ENCODE measurements at regions not wholly inside any gene's neighbourhood (a gene's known extent, or its start where the extent isn't known, plus 50 kb on each side); places are given as distances from the start of the nearest gene placed in this dataset.
A peak's percentile ranks its signal among the peaks of the same experiment; 100 is the strongest.

DNA sequence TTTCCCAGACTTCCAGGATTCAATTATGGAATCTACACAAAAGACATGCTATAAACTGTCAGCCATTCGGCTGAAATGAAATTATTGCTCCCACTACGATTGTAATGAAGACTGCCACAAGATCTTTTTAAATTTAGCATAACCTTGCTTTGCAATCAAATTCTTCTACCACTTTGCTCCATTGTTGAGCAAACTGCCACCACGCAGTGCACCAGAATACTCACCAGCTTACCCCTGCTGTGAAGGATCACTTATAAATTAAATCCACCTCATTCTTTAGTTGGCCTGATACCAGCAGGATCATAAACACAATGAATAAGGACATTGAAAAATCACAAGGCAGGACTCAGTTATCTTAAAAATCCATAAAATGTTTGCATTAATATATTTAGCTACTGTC lies 116.4 kb upstream of the PRNP start:
- Histone ChIP-seq H3K9ac (replicated peaks in 1 of 4; ENCODE audit: extremely low read depth in 1 of 4, low read depth in 3 of 4, low read length in 3 of 4) (no peak overlapping the region), H3K36me3 (ENCODE audit: control insufficient read depth in 2 of 4, insufficient read depth in 4 of 4, low read length in 3 of 4) (no peaks in the 10 kb centered on the region; a peak in 1 of 8 replicates), H3K4ac (replicated peaks; ENCODE audit: insufficient read length, low read depth, low read length) (no peak overlapping the region), H4K20me1 (replicated peaks in 1 of 2; ENCODE audit: control insufficient read depth in 1 of 2, insufficient read depth in 2 of 2, low read length in 2 of 2) (no peaks in the 10 kb centered on the region), H2BK15ac (ENCODE audit: low read length) (no peak overlapping the region), H3K79me2 (ENCODE audit: control insufficient read depth in 1 of 2, insufficient read depth in 2 of 2, low read length in 2 of 2) (no peaks in the 10 kb centered on the region), H3K56ac (replicated peaks; ENCODE audit: insufficient read length, low read depth, low read length) (no peak overlapping the region), H2BK5ac (ENCODE audit: low read depth, low read length) (no peak overlapping the region), H4K91ac (replicated peaks; ENCODE audit: insufficient read length, low read length) (no peak overlapping the region), H3K9me3 (ENCODE audit: insufficient read depth in 2 of 2, low read depth in 1 of 2, low read length in 1 of 2) (peaks cover 0 to 7% of the 10 kb centered on the region in 2 experiments; a peak in 2 of 4 replicates), H2AK5ac (ENCODE audit: low read depth, low read length) (no peak overlapping the region), H2BK120ac (replicated peaks; ENCODE audit: low read depth, low read length) (no peak overlapping the region), H3K4me2 (ENCODE audit: insufficient read depth in 1 of 2, low read depth in 2 of 2, low read length in 2 of 2) (no peak overlapping the region), H4K5ac (ENCODE audit: insufficient read length, low read depth, low read length) (no peak overlapping the region), H4K8ac (ENCODE audit: extremely low read depth, insufficient read depth, low read length) (no peak overlapping the region), H3K18ac (ENCODE audit: extremely low read depth, low read length) (no peak overlapping the region), H3K14ac (ENCODE audit: insufficient read length) (no peak overlapping the region), H3K79me1 (ENCODE audit: low read depth, low read length) (no peaks in the 10 kb centered on the region), H3K23me2 (ENCODE audit: low read depth, low read length) (no peaks in the 10 kb centered on the region), H2BK12ac (ENCODE audit: low read depth, low read length) (no peak overlapping the region), H3K27ac (ENCODE audit: low read depth, low read length) (no peak overlapping the region), H2AFZ (ENCODE audit: low read length) (no peak overlapping the region), H3K4me3 (ENCODE audit: extremely low read depth in 1 of 4, insufficient read depth in 2 of 4, low read depth in 3 of 4, low read length in 4 of 4) (peak overlapping the region in 1 of 4 experiments; percentile 1; a peak in 1 of 8 replicates), H2BK20ac (ENCODE audit: low read length) (no peak overlapping the region), H3K4me1 (replicated peaks in 1 of 4; ENCODE audit: control insufficient read depth in 3 of 4, insufficient read depth in 4 of 4, low read length in 3 of 4) (peaks cover 0 to 3% (median 1%) of the 10 kb centered on the region in 4 experiments; a peak in 2 of 7 replicates), H3K27me3 (replicated peaks in 1 of 4; ENCODE audit: control insufficient read depth in 3 of 4, extremely low read depth in 1 of 4, insufficient read depth in 3 of 4, low read length in 3 of 4) (peaks cover 0 to 1% (median 0%) of the 10 kb centered on the region in 4 experiments; a peak in 1 of 7 replicates), H3K23ac (ENCODE audit: insufficient read length) (no peak overlapping the region)
- POLR2A ChIA-PET (ENCODE audit: partially characterized antibody), result no interaction called here
- FAIRE-seq (no peak), DNase-seq (ENCODE audit: low read depth in 1 of 2, low spot score in 2 of 2) (no peak)
- WGBS, 2 experiments (ENCODE audit: extremely low coverage in 1 of 2, insufficient coverage in 1 of 2, insufficient read length in 1 of 2, insufficient replicate concordance in 2 of 2, low coverage in 1 of 2, low lambda C conversion rate in 2 of 2, missing lambda C conversion rate in 1 of 2), result 58% methylated on average over 3 of the region's 3 CpGs; no CpG with 5 or more reads in 1 of the 2 experiments
- TF ChIP-seq RNF2 (IDR thresholded peaks at IDR 0.05; ENCODE audit: borderline replicate concordance, low read depth, low read length, missing control alignments, poor library complexity, severe bottlenecking), result no peak
- TF ChIP-seq PHF8 (conservative IDR thresholded peaks at IDR 0.05; ENCODE audit: low read depth, low read length), result no peak
- no peak for TF ChIP-seq CEBPB (IDR thresholded peaks at IDR 0.05; ENCODE audit: low read depth, low read length)
- TF ChIP-seq NANOG (IDR thresholded peaks at IDR 0.05; ENCODE audit: insufficient read depth, low read depth, low read length, poor library complexity, severe bottlenecking), result peak; percentile 17
- TF ChIP-seq CHD2 (IDR thresholded peaks at IDR 0.05; ENCODE audit: low read length), result no peak
- TF ChIP-seq EP300 (IDR thresholded peaks at IDR 0.05; ENCODE audit: borderline replicate concordance in 1 of 2, low read depth in 2 of 2, low read length in 2 of 2), result no peak
- no peak for TF ChIP-seq CTBP2 (IDR thresholded peaks at IDR 0.05; ENCODE audit: borderline replicate concordance, insufficient read depth, insufficient read length, low read length)
- CTCF ChIA-PET (ENCODE audit: partially characterized antibody), result interaction anchor here (1.2 to 7.5 kb wide), 8 partner anchors 8 to 50 kb away, joined by 3 to 65 read pairs (median 10); no protein-coding TSS in a partner anchor

Measured in H1 (cell line).